ENCODE measurements at regions not wholly inside any gene's neighbourhood (a gene's known extent, or its start where the extent isn't known, plus 50 kb on each side); places are given as distances from the start of the nearest gene placed in this dataset.
"Not testable (repeated sequence)": the region's sequence is repeated elsewhere in the genome, so short reads cannot be mapped to it uniquely, and the experiment has no call there.

- no peak for TF ChIP-seq CTCF (IDR thresholded peaks at IDR 0.05; ENCODE audit: low read length, missing control alignments)
- H3K4me3 ChIP-seq (replicated peaks; ENCODE audit: low read depth, low read length) = no peak overlapping the region
- peak; percentile 73 for DNase-seq (ENCODE audit: low read depth)
Observed at GRCh38 chr10:28892818-28893547, 215.7 kb downstream of the BAMBI start.

GRCh38 chr10:28894146-28894545 is 216.8 kb downstream of the BAMBI start:
- TF ChIP-seq CTCF (IDR thresholded peaks at IDR 0.05; ENCODE audit: low read length, missing control alignments) = no peak
- no peak for DNase-seq (ENCODE audit: low read depth)
- no peak overlapping the region for H3K4me3 ChIP-seq (replicated peaks; ENCODE audit: low read depth, low read length)

- not testable (repeated sequence) for DNase-seq (ENCODE audit: low read depth); H3K4me3 ChIP-seq (replicated peaks; ENCODE audit: low read depth, low read length)
Observed at GRCh38 chr10:28895671-28896070, 218.3 kb downstream of the BAMBI start.

- not testable (repeated sequence) for H3K4me3 ChIP-seq (replicated peaks; ENCODE audit: low read depth, low read length); DNase-seq (ENCODE audit: low read depth)
Observed at GRCh38 chr10:28896791-28897409, 219.6 kb downstream of the BAMBI start.

- H3K4me3 ChIP-seq (replicated peaks; ENCODE audit: low read depth, low read length) = no peak overlapping the region
- DNase-seq (ENCODE audit: low read depth) = peak; percentile 51
- TF ChIP-seq CTCF (IDR thresholded peaks at IDR 0.05; ENCODE audit: low read length, missing control alignments) = no peak
Observed at GRCh38 chr10:28897617-28898464, 220.5 kb downstream of the BAMBI start.

- DNase-seq (ENCODE audit: low read depth) = no peak
- TF ChIP-seq CTCF (IDR thresholded peaks at IDR 0.05; ENCODE audit: low read length, missing control alignments) = no peak
- no peak overlapping the region for H3K4me3 ChIP-seq (replicated peaks; ENCODE audit: low read depth, low read length)
Observed at GRCh38 chr10:28902215-28902614, 224.9 kb downstream of the BAMBI start.

GRCh38 chr10:28903063-28903462 is 225.7 kb downstream of the BAMBI start:
- TF ChIP-seq CTCF (IDR thresholded peaks at IDR 0.05; ENCODE audit: low read length, missing control alignments) = no peak
- H3K4me3 ChIP-seq (replicated peaks; ENCODE audit: low read depth, low read length) = no peak overlapping the region
- no peak for DNase-seq (ENCODE audit: low read depth)

Data from fibroblast of pulmonary artery (primary cell).